Activated CD4-positive, alpha-beta memory T cell treated with anti-CD3 and anti-CD28 coated beads for 36 hours (primary cell): ENCODE measurements at regions not wholly inside any gene's neighbourhood (a gene's known extent, or its start where the extent isn't known, plus 50 kb on each side); places are given as distances from the start of the nearest gene placed in this dataset.

ENCODE experiments used
- CTCF ChIA-PET: fragments of 350-600 bp; sonication (Branson Sonifier 250); formaldehyde crosslinking; loops from one replicate; lab custom pipeline; 2021; ENCODE audit warnings: antibody characterized with exemption, inconsistent platforms; lab: Charles Lee
- POLR2A ChIA-PET: fragments of 350-600 bp; sonication (Branson Sonifier 250); formaldehyde crosslinking; loops from one replicate; lab custom pipeline; 2021; ENCODE audit warnings: antibody characterized with exemption; lab: Charles Lee
- DNase-seq: peaks from one replicate; pipeline ENCODE4 v3.0.0-alpha.2; 2020
- H3K27ac Mint-ChIP-seq: one replicate; pipeline ENCODE4 v1.8.0; 2021; ENCODE audit warnings: mixed read lengths
- H3K27me3 Mint-ChIP-seq: one replicate; pipeline ENCODE4 v1.8.0; 2021; ENCODE audit warnings: mixed read lengths
- H3K36me3 Mint-ChIP-seq: one replicate; pipeline ENCODE4 v1.8.0; 2021; ENCODE audit warnings: mixed read lengths
- H3K4me1 Mint-ChIP-seq: one replicate; pipeline ENCODE4 v1.8.0; 2021; ENCODE audit warnings: low read depth, mixed read lengths
- H3K4me3 Mint-ChIP-seq: one replicate; pipeline ENCODE4 v1.8.0; 2021; ENCODE audit warnings: mild to moderate bottlenecking, mixed read lengths
- H3K9me3 Mint-ChIP-seq: one replicate; pipeline ENCODE4 v1.8.0; 2021; ENCODE audit warnings: mixed read lengths
- intact Hi-C: fragments of 100-400 bp; cut with micrococcal nuclease; formaldehyde crosslinking; loops from one replicate; pipeline ENCODE4 v1.15.1; 2023

DNA sequence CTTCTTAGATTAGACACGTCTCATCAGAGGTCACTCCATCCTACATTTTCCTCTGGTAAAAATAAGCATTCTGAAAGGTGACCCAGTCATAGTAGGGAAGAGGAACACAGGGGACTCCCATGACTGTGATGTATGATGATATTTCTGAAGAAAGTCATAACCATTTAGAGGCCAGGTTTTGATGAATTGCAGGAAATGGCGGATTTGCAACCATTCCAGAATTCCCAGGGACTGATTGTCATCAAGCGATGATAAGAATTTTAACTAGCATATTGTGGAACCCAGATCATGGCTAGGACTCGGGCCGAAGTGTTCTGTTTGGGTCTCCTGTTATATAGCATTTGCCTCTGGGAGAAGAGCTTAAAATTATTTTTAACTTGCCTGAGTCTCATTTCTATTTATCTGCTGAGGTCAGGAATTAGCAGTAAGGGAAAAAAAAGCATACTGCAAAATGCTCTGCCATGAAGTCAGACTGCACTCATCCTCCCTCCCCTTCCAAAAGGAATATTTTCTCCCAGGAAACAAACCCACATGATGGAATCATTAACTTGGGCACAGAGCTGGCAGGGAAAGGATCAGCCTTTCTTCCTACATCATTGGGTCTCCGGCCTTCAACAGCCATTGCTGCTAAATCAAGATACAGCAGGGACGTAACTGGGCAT, 286.7 kb downstream of the HLX start:
- ChIA-PET CTCF (no interaction called here), POLR2A (no interaction called here)
- intact Hi-C loops, result no loop called here
- Mint-ChIP-seq H3K4me3 (no peak overlapping the region), H3K27ac (no peak overlapping the region), H3K4me1 (no peaks in the 10 kb centered on the region), H3K9me3 (peaks cover 2% of the 10 kb centered on the region), H3K27me3 (peaks cover 8% of the 10 kb centered on the region), H3K36me3 (no peaks in the 10 kb centered on the region)
- DNase-seq, result no peak

DNA sequence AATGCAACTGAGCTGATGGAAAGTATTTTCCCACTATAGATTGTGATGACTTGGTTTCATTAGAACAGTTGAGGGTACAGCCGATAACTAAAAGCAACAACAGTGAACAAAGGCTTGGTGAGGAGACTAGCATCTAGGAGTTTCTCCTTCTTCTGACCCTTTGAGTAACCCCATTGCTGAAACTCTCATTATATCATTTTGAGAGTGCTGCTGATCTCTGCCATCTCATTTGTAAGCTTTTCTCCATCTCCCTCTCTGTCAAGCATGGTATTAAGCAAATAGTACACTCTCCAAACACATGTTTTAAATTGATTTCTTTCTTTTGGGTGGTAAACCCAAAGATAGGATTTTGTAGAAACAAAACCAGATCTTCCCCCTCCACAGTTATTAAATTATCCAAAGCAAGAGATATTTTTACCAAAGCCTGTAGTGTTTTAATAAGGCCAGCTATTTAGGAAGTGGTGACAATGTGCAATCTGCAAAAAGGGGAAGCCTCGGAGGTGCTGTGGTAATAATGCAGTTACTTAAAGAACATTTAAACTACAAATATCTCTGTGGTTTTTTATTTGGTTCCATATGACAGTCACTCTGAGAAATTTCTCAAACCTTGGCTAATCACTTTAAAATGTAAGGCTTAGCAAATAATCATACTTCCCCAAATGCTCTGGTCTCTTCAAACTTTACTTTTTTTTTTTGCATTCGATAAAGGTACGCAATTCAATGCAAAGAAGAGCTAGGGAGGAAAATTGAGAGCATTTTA, 287.5 kb downstream of the HLX start:
- no peak for DNase-seq
- H3K9me3 Mint-ChIP-seq, result peaks cover 7% of the 10 kb centered on the region
- intact Hi-C loops, result no loop called here
- CTCF ChIA-PET, result no interaction called here
- no peak overlapping the region for H3K4me3 Mint-ChIP-seq
- no peaks in the 10 kb centered on the region for H3K36me3 Mint-ChIP-seq
- H3K4me1 Mint-ChIP-seq, result no peaks in the 10 kb centered on the region
- POLR2A ChIA-PET, result no interaction called here
- peaks cover 8% of the 10 kb centered on the region for H3K27me3 Mint-ChIP-seq
- no peak overlapping the region for H3K27ac Mint-ChIP-seq

DNA sequence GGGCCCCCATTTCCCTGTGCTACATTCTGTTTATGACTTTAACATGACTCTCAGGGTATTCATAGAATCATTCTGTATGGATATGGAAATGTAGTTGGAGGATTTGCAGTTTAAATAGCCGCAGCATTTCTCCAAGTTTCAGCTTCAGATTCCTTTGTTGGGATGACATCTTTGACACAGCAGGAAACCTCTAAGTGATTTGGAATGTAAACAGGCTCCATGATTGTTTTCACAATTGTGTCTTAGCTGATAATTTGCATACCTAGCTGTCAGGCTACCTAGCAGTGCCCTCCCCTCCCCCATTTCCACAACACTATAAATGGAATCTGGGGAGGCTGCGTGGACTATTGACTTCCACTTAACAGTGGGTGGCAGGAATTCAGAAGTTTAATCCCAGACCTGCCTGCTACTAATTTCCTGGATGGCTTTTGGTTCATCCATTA, 290.2 kb downstream of the HLX start:
- H3K27ac Mint-ChIP-seq, result no peak overlapping the region
- POLR2A ChIA-PET, result no interaction called here
- H3K27me3 Mint-ChIP-seq, result peaks cover 9% of the 10 kb centered on the region

DNA sequence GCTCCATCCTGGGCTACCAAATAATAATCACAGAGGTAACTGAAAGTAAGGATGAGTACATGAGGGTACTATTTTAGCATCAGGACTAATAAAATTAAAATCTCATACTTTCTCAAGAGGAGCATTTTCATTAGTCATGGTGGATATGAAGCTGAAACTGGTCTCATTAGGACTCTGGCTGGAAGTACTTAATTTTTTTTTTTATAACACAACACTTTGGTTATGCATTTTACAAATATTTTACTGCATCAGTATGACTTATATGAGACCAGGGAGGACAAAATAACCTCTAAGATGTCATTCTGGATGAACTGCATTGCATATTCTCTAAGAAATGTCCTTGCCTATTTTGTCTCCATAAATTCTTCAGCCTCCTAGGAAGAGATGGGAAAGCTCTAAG, 290.9 kb downstream of the HLX start:
- H3K4me1 Mint-ChIP-seq, result no peaks in the 10 kb centered on the region
- H3K9me3 Mint-ChIP-seq, result peaks cover 12% of the 10 kb centered on the region
- intact Hi-C loops, result no loop called here
- no peak overlapping the region for H3K4me3 Mint-ChIP-seq
- no peak for DNase-seq
- CTCF ChIA-PET, result interaction anchor here (0.6 kb wide), 1 partner anchor 35 kb away, joined by 4 read pairs; no protein-coding TSS in a partner anchor
- POLR2A ChIA-PET, result no interaction called here
- H3K36me3 Mint-ChIP-seq, result no peaks in the 10 kb centered on the region
- peaks cover 7% of the 10 kb centered on the region for H3K27me3 Mint-ChIP-seq
- H3K27ac Mint-ChIP-seq, result no peak overlapping the region

More for the DNA sequence above, 290.2 kb downstream of the HLX start:
- Mint-ChIP-seq H3K4me3 (no peak overlapping the region), H3K36me3 (no peaks in the 10 kb centered on the region), H3K9me3 (peaks cover 12% of the 10 kb centered on the region), H3K4me1 (no peaks in the 10 kb centered on the region)
- CTCF ChIA-PET, result interaction anchor here (0.6 kb wide), 1 partner anchor 36 kb away, joined by 4 read pairs; no protein-coding TSS in a partner anchor
- intact Hi-C loops, result no loop called here
- no peak for DNase-seq

DNA sequence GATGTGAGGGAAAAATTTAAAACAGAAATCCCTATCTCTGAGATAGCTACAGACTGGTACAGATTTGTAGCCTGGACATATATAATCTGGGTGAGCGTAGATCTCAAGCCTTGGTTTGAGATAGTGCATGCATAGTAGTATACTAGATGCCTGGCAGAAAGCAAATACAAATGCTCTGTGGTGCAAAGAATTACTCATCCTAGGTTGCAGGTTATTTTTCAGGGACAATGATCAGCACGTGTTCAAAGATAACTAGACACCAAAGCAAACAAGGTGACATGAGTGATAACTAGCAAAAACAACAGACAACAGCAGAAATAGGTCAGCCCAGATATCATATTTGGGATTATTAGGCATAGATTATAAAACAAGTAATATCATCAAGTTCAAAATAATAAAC, 292.5 kb downstream of the HLX start:
- Mint-ChIP-seq H3K27me3 (peaks cover 7% of the 10 kb centered on the region), H3K36me3 (no peaks in the 10 kb centered on the region), H3K9me3 (peaks cover 12% of the 10 kb centered on the region), H3K4me3 (no peak overlapping the region), H3K4me1 (no peaks in the 10 kb centered on the region), H3K27ac (no peak overlapping the region)
- DNase-seq, result no peak
- CTCF ChIA-PET, result no interaction called here
- POLR2A ChIA-PET, result no interaction called here
- intact Hi-C loops, result no loop called here

DNA sequence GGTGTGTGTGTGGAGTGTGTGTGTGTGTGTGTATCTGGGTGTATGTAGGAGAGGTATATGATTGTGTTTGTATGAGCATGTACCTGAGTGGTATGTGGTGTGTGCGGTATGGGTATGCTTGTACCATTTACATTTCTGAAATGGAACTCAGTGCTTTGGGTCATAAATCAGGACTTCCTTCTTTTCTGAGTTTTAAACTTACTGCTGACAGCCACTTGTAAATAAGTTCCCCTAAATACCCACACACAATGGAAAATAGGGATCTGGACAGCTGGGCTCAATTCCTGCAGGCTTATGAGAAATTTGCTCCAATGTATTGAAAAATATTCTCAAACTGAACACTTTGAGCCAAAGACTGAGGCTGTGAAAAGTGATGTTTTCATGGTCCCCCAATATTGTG, 293.6 kb downstream of the HLX start:
- Mint-ChIP-seq H3K4me1 (no peaks in the 10 kb centered on the region), H3K36me3 (no peaks in the 10 kb centered on the region), H3K27ac (no peak overlapping the region), H3K27me3 (peaks cover 2% of the 10 kb centered on the region), H3K4me3 (no peak overlapping the region), H3K9me3 (peaks cover 12% of the 10 kb centered on the region)
- CTCF ChIA-PET, result no interaction called here
- no peak for DNase-seq
- POLR2A ChIA-PET, result no interaction called here
- intact Hi-C loops, result no loop called here

DNA sequence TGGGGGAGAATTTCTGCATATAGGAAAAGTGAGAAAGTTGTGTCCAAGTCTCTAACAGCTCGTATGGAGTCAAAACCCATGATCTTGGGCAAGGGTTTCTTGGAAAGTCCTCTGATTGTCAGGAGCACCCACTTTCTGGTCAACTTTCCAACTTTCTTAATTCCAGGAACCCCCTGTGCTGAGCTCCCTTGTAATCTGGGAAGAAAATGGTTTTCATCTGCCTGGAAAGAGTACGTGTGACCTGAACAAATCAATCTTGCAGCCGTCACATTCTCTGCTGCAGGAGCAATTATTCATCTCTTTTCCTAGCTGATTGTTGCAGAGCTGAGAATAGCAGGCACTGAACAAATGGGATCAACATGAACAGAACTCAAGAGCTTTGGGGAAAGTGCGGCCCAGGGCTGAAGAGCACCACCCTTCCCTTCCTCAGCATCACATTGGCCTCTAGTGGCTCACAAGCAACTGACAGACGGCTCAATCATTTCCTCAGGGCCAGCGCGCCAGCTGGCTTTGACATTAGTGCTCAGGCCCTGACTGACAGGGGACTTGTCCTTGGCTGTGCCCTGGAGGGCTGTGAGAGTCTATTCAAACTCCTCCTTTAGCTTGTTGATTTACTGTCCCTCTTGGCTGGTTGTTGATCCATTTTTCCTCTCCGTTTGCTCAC, 295.2 kb downstream of the HLX start:
- no peak overlapping the region for H3K4me3 Mint-ChIP-seq
- no peaks in the 10 kb centered on the region for H3K36me3 Mint-ChIP-seq
- H3K4me1 Mint-ChIP-seq, result no peaks in the 10 kb centered on the region
- peaks cover 3% of the 10 kb centered on the region for H3K27me3 Mint-ChIP-seq
- ChIA-PET POLR2A (no interaction called here), CTCF (no interaction called here)
- no peak for DNase-seq
- no peak overlapping the region for H3K27ac Mint-ChIP-seq
- intact Hi-C loops, result no loop called here
- H3K9me3 Mint-ChIP-seq, result peaks cover 12% of the 10 kb centered on the region

DNA sequence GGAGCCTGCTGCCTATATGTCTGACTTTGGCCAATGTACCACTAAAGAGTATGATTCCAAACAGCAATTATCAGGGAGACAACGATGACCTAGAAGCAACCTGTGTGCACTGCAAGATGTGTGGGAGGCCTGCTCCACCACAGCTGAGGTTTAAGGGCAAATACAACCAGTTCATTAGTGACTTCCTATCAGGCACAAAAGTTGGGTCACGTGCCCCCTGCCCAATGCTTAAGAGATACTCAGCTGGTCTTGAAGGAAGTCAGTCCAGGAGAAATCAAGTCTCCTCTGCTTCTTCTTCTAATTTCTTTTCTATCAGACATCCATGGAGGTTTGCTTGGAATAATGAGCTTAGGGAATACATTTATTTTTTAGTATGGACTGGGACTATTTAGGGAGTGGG, 296.0 kb downstream of the HLX start:
- Mint-ChIP-seq H3K27me3 (peaks cover 6% of the 10 kb centered on the region), H3K4me3 (no peak overlapping the region), H3K27ac (no peak overlapping the region), H3K36me3 (no peaks in the 10 kb centered on the region), H3K4me1 (no peaks in the 10 kb centered on the region), H3K9me3 (peaks cover 12% of the 10 kb centered on the region)
- intact Hi-C loops, result no loop called here
- no peak for DNase-seq
- CTCF ChIA-PET, result no interaction called here
- POLR2A ChIA-PET, result no interaction called here

DNA sequence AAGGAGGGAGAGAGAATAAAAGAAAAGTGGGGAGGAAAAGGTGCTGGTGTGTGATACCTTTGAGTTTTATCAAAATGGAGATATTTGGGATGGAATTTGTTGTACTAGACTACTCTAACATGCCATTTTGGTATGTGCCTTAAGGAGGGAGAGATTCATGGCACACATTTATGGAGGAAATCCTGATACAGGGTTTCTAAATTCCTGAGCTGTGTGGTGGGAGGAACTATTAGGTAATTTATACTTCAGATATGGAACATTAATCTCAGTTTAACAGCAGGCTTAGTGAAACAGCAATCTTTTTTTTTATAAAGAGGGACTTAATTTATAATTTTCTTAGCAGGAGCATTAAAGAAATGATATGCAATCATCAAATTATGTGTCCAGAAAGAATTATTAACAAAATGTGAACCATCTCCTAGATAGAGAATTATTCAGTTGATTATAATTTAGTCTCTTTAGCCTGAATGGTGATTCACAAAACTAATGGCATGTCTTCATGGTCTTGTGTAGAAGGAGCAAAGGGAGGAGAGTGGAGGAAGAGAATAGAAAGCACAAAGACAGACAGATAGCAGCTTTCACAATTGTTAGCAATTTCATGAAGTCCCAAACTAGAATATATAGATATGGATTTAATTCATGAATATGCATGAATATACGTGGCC, 301.6 kb downstream of the HLX start:
- POLR2A ChIA-PET, result no interaction called here
- no peaks in the 10 kb centered on the region for H3K36me3 Mint-ChIP-seq
- intact Hi-C loops, result no loop called here
- H3K4me3 Mint-ChIP-seq, result no peak overlapping the region
- H3K4me1 Mint-ChIP-seq, result no peaks in the 10 kb centered on the region
- no peak overlapping the region for H3K27ac Mint-ChIP-seq
- no peak for DNase-seq
- H3K27me3 Mint-ChIP-seq, result peaks cover 9% of the 10 kb centered on the region
- no peaks in the 10 kb centered on the region for H3K9me3 Mint-ChIP-seq
- CTCF ChIA-PET, result no interaction called here

DNA sequence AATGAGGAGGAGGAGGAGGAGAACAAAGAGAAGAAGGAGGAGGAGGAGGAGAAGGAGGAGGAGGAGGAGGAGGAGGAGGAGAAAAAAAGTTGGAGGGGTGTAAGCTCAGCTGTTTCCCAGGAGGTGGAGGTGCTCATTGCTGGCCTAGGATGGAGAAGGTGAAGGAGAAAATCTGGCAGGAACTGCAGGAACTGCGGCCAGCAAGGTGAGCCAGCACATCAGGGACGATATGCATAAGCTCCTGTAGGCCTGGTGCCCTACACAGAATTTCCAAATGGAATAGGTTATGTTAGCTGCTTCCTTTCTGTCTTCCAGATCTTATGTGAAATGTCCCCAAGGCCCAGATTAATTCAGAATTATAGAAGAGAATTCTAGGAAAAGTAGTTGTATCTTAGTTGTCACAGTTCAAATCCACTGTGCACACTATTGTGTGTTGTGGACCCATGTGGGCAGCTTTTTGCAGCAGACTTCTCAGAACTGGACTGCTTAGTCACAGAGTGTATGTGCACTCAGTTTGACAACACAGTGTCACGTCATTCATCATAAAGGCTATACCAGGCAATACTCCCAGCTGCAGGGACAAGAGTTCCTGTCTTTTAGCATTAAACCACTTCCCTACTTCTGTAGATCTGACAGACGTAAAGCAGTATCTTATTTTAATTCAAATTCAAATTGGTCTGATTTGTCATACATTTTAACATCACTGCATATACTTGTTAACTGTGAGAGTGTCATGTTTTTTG, 303.7 kb downstream of the HLX start:
- ChIA-PET CTCF (no interaction called here), POLR2A (no interaction called here)
- H3K4me3 Mint-ChIP-seq, result no peak overlapping the region
- H3K27ac Mint-ChIP-seq, result no peak overlapping the region
- H3K4me1 Mint-ChIP-seq, result no peaks in the 10 kb centered on the region
- no peaks in the 10 kb centered on the region for H3K36me3 Mint-ChIP-seq
- H3K9me3 Mint-ChIP-seq, result no peaks in the 10 kb centered on the region
- DNase-seq, result no peak
- peaks cover 9% of the 10 kb centered on the region for H3K27me3 Mint-ChIP-seq
- intact Hi-C loops, result no loop called here

DNA sequence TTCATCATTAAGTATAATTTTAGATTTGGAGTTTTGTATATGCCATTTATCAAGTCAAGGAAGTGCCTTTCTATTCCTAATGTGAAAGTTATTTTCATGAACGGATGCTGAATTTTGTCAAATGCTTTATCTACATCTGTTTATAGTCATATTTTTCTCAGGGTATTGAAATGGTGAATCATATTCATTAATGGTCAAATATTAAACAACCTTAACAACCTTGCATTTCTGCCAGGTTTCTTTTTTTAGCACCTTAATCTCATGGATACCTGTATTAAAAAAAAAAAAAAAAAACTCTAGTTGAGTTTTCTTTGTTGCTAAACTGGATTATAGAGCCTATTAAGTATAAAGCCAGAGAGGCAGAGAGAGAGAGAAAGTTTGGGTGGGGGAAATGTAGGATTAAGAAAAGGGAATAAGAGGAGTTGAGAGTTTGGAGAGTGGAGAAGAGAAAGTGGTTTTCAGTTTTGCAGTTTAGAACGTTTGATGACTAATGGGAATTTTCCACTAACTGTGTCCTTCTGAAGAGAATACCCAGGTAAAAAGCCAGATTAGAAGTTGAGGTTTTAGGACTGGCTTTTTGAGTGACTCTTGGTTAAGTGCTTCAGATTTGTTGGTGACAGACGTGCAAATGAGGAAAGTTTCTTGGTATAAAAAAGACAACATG, 305.0 kb downstream of the HLX start:
- intact Hi-C loops, result no loop called here
- POLR2A ChIA-PET, result no interaction called here
- Mint-ChIP-seq H3K27me3 (peaks cover 8% of the 10 kb centered on the region), H3K27ac (no peak overlapping the region), H3K4me1 (no peaks in the 10 kb centered on the region), H3K9me3 (no peaks in the 10 kb centered on the region), H3K4me3 (no peak overlapping the region), H3K36me3 (no peaks in the 10 kb centered on the region)
- no peak for DNase-seq
- CTCF ChIA-PET, result no interaction called here
